Glutamatergic neuron (in vitro differentiated cells): ENCODE measurements at regions not wholly inside any gene's neighbourhood (a gene's known extent, or its start where the extent isn't known, plus 50 kb on each side); places are given as distances from the start of the nearest gene placed in this dataset.

Source experiments
- DNase-seq: peaks from one replicate; pipeline ENCODE4 v3.0.0; 2022
- H3K27ac Mint-ChIP-seq: one replicate; pipeline ENCODE4 v1.8.0; 2020; ENCODE audit warnings: mild to moderate bottlenecking, mixed read lengths, inconsistent platforms; ENCODE audit not compliant: unreplicated experiment
- H3K27me3 Mint-ChIP-seq: one replicate; pipeline ENCODE4 v1.8.0; 2020; ENCODE audit warnings: mild to moderate bottlenecking, moderate library complexity, mixed read lengths, inconsistent platforms; ENCODE audit not compliant: unreplicated experiment
- H3K36me3 Mint-ChIP-seq: one replicate; pipeline ENCODE4 v1.8.0; 2020; ENCODE audit warnings: mild to moderate bottlenecking, mixed read lengths, inconsistent platforms; ENCODE audit not compliant: unreplicated experiment
- H3K4me1 Mint-ChIP-seq: one replicate; pipeline ENCODE4 v1.8.0; 2020; ENCODE audit warnings: mild to moderate bottlenecking, low read depth, mixed read lengths, inconsistent platforms; ENCODE audit not compliant: unreplicated experiment
- H3K4me3 Mint-ChIP-seq: one replicate; pipeline ENCODE4 v1.8.0; 2020; ENCODE audit warnings: mild to moderate bottlenecking, mixed read lengths, inconsistent platforms; ENCODE audit not compliant: unreplicated experiment
- H3K9me3 Mint-ChIP-seq: one replicate; pipeline ENCODE4 v1.8.0; 2020; ENCODE audit warnings: mild to moderate bottlenecking, moderate library complexity, mixed read lengths, inconsistent platforms; ENCODE audit not compliant: unreplicated experiment
- CTCF ChIP-seq: fragments of 200-600 bp; sonication (generic); IDR thresholded peaks from one replicate; pipeline ENCODE4 v1.5.0; 2021; ENCODE audit not compliant: partially characterized antibody, unreplicated experiment

- H3K9me3 Mint-ChIP-seq = no peaks in the 10 kb centered on the region
- H3K4me3 Mint-ChIP-seq = no peak overlapping the region
- no peaks in the 10 kb centered on the region for H3K36me3 Mint-ChIP-seq
- TF ChIP-seq CTCF = no peak
- no peaks in the 10 kb centered on the region for H3K4me1 Mint-ChIP-seq
- H3K27me3 Mint-ChIP-seq = peaks cover 2% of the 10 kb centered on the region
- DNase-seq = no peak
- no peak overlapping the region for H3K27ac Mint-ChIP-seq
Observed at GRCh38 chr2:117126656-117127055, 687.8 kb upstream of the DDX18 start.

- Mint-ChIP-seq H3K9me3 (no peaks in the 10 kb centered on the region), H3K4me3 (no peak overlapping the region), H3K27ac (no peak overlapping the region), H3K36me3 (no peaks in the 10 kb centered on the region), H3K4me1 (no peaks in the 10 kb centered on the region), H3K27me3 (peaks cover 2% of the 10 kb centered on the region)
- no peak for DNase-seq
- no peak for TF ChIP-seq CTCF
Observed at GRCh38 chr2:117127680-117128079, 686.8 kb upstream of the DDX18 start.

- TF ChIP-seq CTCF = no peak
- no peak for DNase-seq
- Mint-ChIP-seq H3K4me1 (no peaks in the 10 kb centered on the region), H3K36me3 (no peaks in the 10 kb centered on the region), H3K9me3 (no peaks in the 10 kb centered on the region), H3K27ac (no peak overlapping the region), H3K4me3 (no peak overlapping the region), H3K27me3 (peaks cover 2% of the 10 kb centered on the region)
Observed at GRCh38 chr2:117128461-117128860, 686.0 kb upstream of the DDX18 start.

GRCh38 chr2:117137371-117137770, 677.1 kb upstream of the DDX18 start:
- Mint-ChIP-seq H3K27ac (no peak overlapping the region), H3K36me3 (no peaks in the 10 kb centered on the region), H3K4me1 (no peaks in the 10 kb centered on the region), H3K27me3 (no peaks in the 10 kb centered on the region), H3K9me3 (no peaks in the 10 kb centered on the region), H3K4me3 (no peak overlapping the region)
- DNase-seq = no peak
- no peak for TF ChIP-seq CTCF

- peaks cover 5% of the 10 kb centered on the region for H3K9me3 Mint-ChIP-seq
- H3K36me3 Mint-ChIP-seq = peaks cover 5% of the 10 kb centered on the region
- no peak for DNase-seq
- H3K4me1 Mint-ChIP-seq = no peaks in the 10 kb centered on the region
- H3K27ac Mint-ChIP-seq = no peak overlapping the region
- TF ChIP-seq CTCF = no peak
- no peak overlapping the region for H3K4me3 Mint-ChIP-seq
- peaks cover 3% of the 10 kb centered on the region for H3K27me3 Mint-ChIP-seq
Observed at GRCh38 chr2:117169036-117169765, 645.3 kb upstream of the DDX18 start.
